Stimulated activated CD8-positive, alpha-beta memory T cell treated with anti-CD3 and anti-CD28 coated beads, Interleukin-15, amount 100 ng/mL, for 1 hour (primary cell): ENCODE measurements at regions not wholly inside any gene's neighbourhood (a gene's known extent, or its start where the extent isn't known, plus 50 kb on each side); places are given as distances from the start of the nearest gene placed in this dataset.

Source experiments
- DNase-seq: peaks from one replicate; pipeline ENCODE4 v3.0.0-alpha.2; 2020; ENCODE audit warnings: low read depth

DNA sequence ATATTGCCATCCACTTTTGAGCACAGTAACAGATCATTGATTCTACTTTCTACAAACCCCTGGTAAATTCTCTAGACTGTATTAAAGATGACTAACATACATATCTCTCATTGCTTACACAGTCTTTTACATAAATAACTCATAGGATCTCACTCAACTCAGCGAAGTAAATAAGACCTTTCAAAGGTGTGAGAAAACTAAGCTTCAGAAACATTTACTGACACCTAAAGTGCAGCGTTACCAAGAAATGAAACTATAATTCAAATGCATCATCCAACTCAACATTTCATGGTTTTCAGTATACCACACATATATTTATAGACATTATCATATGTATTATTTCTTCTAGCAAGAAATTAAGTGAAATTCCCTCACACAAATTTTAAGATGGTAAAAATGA is 189.8 kb downstream of the METTL4 start:
- no peak for DNase-seq

DNA sequence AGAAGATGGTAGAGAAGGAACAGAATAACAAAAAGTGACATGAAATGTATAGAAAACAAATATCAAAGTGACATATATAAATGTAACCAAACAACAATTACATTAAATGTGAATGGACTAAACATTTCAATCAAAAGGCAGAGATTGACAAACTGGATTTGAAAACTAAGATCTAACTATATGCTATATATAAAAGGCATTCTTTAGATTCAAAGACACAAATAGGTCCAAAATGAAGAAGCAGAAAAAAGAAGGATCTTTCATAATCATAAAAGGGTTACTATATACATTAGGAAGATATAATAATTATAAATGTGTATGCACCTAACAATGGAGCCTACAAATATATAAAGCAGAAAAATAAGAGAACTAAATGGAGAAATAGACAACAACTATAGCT is 183.7 kb downstream of the METTL4 start:
- DNase-seq: no peak

GRCh38 chr18:2390158-2390557 is 181.1 kb downstream of the METTL4 start:
- DNase-seq: no peak

DNA sequence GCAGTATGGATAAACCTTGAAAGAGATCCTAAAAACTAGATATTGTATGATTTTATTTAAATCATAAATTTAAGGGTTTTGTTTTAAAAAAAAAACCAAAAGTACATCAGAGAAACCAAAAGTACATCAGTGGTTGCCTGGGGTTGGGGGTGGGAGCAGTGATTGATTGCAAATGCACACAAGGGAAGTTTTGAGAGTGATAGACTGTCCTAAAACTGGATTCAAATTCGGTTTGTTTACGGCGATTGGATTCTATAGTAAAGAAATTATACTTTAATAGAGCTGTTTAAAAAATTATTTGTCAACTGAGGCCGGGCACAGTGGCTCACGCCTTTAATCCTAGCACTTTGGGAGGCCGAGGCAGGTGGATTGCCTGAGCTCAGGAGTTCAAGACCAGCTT is 179.8 kb downstream of the METTL4 start:
- DNase-seq: no peak

- DNase-seq: no peak
Observed at GRCh38 chr18:2392446-2392845, 178.9 kb downstream of the METTL4 start.

DNA sequence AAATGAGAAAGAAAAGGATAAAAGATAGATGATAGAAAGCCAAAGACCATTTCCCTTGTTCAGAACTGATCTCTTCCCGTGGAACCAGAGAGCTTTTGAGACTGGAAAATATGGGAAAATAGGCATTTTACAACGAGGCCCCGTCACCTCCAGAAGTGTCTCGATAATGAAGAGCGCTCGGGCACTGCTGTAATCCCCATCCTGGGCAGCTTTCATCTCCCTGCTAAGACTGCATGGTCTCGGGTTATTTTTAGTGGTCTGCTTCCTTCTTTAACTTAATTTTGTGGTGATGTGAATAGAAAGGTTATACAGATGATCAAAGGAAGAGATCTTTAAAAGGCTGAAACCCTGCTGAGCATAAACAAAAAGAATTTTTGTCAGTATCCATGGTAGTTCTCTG is 176.6 kb downstream of the METTL4 start:
- DNase-seq: no peak

DNA sequence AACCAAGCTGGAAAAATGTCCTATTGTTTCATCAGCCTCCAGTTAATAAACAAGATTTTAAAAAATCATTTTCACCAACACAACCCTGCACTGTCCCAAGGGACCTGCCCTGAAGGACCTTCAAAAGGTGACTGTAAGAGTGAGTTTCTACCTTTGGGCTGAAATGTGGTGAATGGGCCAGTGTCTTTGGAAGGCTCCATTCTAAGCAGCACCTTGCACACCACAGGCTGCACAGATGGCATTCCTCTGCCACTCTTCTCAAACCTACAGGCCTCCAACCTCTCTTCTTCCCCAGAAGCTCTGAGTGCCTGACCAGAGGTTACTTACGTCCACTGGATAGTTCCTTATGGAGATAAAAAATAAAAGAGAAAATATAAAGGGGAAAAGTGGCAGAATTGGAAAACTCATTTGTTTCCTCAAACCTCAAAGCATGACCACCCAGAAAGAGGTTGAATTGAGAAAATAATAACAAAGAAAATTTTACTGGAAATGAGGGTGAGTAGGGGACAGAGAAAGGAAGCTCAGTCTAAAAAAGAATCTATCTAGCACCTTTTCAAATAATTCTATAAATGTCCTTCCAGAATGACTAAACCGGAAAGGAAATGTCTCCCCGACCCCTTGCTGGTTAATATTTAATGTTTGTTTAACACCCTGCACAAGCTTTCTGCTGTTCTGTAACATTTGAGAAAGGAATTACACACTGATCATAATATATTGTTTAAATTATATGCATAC is 175.7 kb downstream of the METTL4 start:
- no peak for DNase-seq

DNA sequence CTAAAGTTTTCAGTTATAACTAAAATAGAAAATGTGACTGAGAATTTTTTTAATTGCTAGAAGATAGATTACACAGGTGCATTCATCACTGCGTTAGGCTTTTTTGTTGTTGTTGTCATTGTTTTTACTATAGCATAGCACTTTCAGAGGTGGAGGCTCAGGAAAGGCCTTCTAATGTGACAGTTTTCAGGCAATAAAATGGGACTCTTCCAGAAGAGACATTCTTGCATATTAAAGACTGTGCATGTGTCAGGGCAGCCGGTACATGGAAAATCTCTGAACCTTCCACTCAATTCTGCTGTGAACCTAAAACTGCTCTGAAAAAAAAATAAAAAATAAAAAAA is 175.2 kb downstream of the METTL4 start:
- DNase-seq: no peak

- DNase-seq: no peak
Observed at GRCh38 chr18:2400701-2401196, 170.6 kb downstream of the METTL4 start.

DNA sequence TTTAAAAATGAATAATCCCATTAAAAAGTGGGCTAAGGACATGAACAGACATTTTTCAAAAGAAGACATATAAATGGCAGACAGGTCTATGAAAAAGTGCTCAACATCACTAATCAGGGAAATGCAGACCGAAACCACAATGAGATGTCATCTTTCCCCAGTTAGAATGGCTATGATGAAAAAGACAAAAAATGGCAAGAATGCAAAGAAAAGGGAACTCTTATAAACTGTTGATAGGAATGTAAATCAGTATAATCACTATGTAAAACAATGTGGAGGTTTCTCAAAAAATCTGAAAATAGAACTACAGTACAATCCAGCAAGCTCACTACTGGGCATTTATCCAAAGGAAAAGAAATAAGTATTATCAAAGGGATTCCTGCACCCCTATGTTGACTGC is 169.2 kb downstream of the METTL4 start:
- DNase-seq: no peak

DNA sequence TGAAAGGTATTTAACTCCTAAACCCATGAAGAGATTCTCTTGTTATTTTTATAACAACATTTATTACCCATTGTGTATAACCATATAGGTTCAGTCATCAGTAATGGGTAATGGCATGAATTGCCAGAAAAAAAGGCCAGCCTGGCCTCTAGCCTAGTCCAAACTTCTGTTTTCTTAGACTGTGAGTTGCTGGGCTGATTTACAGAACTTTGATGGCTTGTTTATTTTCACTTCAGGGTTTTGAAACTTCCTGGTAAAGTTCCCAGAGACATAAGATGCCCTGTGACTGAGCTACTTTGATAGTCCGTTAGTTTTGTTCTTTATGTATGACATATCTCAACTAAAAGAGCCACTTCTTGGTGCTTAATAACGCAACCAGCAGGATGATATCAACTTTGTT is 164.8 kb downstream of the METTL4 start:
- DNase-seq: no peak

GRCh38 chr18:2407961-2408360 is 163.3 kb downstream of the METTL4 start:
- no peak for DNase-seq

DNA sequence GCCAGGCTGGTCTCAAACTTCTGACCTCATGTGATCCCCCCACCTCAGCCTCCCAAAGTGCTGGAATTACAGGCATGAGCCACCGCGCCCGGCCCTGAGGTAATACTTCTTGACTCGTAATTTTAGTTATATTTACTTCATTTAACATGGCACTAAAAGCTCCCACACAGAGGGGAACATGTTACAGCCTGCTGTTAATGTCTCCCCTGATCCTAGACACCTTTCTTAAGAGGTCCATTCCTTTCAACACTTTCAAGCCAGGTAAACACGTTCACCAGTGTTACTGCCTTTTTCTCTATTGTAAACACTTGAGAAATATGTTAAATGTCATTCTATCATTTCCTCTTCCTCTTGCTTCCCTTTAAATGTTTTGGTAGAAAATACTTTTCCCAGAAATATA is 161.4 kb downstream of the METTL4 start:
- no peak for DNase-seq

- DNase-seq: no peak
Observed at GRCh38 chr18:2410688-2411087, 160.6 kb downstream of the METTL4 start.

- no peak for DNase-seq
Observed at GRCh38 chr18:2411381-2411960, 159.8 kb downstream of the METTL4 start.

GRCh38 chr18:2412281-2412680 is 159.0 kb downstream of the METTL4 start:
- DNase-seq: no peak

DNA sequence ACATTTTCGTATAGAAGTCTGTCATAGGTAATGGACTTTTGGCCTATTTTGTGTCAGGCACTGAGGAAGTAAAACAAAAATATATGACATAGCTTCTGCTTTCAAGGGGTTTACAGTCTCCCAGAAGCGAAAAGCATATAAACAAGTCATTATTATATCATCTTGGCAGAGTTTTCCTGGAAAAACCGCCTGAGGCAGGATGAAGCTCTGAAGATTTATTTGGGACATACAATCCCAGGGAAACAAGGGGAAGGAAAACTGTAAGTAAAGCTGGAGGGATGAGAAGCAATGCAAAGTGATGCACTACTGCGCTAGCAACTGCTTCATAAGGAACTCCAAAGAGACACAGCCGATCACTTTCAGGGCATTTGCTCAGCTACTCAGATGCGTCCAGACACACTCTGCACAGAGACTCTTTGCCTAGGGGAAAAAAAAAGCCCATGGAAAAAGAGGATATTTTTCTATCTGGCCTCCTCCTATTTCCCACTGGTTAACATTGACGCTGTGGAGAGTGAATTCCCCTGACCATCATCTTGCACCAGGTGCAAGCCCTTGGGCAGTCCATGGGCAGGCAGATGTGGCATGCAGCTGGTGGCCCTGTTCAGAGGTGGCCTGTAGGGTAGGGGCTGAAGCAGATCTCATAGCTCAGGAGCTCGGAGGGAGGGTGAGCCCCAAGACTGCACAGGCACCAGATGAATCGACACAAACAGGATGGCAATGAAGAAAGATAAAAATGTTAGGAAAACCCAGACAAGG is 158.1 kb downstream of the METTL4 start:
- no peak for DNase-seq

DNA sequence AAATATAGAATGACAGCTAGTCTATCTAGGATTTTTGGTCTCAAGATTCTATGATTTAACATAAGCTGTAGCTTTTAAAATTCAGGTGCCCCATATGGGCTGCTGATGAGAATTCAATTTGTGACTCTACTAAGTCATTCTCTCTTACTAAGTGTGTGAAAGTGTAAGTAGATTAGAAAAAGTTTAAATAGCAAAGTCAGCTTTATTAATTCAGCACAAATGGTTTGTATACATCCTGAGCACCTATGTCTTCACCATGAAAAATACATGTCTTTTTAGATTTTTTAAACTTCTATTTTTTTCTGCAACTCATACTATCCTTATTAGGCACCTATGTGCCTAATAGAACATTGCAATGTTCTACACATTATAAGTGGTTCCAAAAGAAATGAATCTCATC is 157.1 kb downstream of the METTL4 start:
- DNase-seq: no peak

DNA sequence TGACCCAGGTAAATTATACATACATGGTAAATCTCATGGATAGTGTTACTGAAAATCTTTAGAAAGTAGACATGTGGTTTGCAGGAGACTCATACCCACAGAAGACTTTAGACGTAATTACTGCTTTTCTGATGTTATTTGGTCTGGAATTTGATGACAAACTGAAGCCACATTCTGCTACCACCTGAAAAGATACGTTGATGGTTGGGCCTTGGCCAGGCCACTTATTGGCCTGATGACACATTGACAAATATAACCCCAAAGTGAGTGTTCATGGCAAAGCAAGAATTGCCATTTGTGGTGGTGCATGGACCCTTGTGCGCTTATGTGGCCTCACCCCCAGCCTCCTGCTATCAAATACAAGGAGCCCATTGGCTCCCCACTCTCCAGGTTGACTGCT is 155.6 kb downstream of the METTL4 start:
- no peak for DNase-seq

DNA sequence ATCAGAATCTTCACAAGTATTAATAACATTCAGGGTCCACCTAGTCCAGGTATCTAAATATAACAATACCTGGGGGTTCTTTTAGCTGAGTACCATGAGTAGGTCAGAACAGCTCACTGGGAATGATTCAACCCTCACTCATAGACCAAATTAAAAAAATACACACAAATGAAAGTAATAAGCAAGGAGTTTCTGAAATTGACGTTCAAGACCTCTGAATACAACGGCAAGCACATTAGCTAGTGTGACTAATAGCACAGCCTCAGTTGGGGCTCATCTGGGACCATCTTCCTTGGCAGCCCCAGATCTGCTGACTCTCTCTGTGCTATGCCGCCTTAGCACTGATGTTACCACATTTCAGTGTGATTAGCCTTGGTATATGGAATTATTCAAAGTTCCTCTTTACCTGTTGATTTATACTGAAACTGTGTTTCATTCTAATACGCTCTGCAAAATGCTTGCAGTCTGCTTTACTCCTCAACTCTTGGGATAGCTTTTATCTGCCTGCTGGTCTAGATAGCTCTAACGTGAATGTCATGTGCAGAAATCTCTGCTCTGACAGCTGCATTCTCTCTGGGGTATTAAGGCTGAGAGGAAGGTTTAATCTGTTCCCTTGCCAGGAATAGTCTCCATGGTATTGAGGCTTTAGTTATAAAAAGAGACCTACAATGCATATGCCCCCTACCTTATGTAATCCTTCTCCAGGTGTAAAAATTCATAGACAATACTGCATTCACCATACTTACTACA is 153.3 kb downstream of the METTL4 start:
- no peak for DNase-seq

DNA sequence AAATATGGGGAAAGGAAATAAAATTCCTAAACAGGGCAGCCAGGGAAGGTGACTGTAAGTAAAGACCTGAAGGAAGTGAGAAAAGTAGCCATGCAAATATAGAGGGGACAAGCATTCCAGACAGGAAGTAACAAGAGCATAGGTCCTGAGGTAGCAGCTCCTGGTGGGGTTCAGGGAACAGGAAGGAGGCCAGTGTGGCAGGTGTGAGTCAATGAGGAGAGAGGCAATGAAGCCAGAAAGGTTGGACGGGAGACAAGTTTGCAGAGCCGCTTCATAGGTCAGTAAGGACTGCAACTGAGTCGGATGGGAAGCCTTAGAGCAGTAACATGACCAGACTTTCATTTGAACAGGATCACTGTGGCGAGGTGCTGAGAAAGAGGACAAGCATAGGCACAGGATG is 150.9 kb downstream of the METTL4 start:
- no peak for DNase-seq

DNA sequence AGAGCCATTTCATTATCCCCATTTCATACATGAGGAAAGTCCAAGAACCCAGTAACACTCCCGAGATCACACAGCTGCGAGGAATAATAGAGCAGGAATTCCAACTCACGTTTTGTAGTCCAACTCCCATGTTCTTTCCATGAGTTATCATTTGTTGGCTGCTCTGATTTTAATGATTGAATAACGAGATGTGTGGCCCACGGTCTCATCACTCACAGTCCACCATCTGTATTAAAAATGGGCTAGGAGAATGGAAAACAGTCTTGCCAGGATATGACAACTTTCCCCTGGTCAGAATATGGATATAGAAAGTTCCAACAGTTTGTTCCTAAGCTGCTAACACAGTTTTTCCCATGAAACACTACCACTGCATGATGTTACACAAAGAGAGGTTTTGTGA is 147.5 kb downstream of the METTL4 start:
- DNase-seq: no peak

GRCh38 chr18:2424420-2424819 is 146.9 kb downstream of the METTL4 start:
- DNase-seq: no peak
